Activated T-cell treated with anti-CD3 and anti-CD28 coated beads for 1 hour (primary cell): ENCODE measurements at regions not wholly inside any gene's neighbourhood (a gene's known extent, or its start where the extent isn't known, plus 50 kb on each side); places are given as distances from the start of the nearest gene placed in this dataset.
"Not testable (repeated sequence)": the region's sequence is repeated elsewhere in the genome, so short reads cannot be mapped to it uniquely, and the experiment has no call there.

Experiments used
- DNase-seq: peaks from one replicate; pipeline ENCODE4 v3.0.0-alpha.2; 2020; ENCODE audit warnings: low read depth

GRCh38 chr13:76286178-76286577 lies 600.0 kb downstream of the KCTD12 start:
- no peak for DNase-seq

DNA sequence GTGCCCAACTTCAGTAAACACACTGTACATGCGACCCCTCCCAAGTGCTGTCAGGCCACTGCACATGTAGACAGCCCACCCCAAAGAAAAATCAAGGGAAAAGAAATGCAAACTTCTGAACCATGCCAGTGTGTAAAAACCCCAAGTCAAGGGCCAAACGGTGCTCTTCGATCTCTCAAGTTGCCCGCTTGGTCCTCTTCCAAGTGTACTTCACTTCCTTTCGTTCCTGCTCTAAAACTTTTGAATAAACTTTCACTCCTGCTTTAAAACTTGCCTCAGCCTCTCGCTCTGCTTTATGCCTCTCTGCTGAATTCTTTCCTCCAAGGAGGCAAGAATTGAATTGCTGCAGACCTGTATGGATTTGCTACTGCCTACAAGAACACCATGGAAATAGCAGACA lies 600.7 kb downstream of the KCTD12 start:
- DNase-seq, result no peak

DNA sequence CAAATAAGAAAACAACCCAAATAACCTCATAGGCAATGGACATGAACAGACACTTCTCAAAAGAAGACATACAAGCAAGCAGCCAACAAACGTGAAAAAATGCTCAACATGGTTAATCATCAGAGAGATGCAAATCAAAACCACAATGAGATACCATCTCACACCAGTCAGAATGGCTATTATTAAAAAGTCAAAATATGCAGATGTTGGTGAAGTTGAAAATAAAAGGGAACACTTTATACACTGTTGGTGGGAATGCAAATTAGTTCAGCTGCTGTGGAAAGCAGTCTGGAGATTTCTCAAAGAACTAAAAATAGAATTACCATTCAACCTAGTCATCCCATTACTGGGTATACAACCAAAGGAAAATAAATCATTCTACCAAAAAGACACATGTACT lies 606.4 kb downstream of the KCTD12 start:
- DNase-seq, result not testable (repeated sequence)

GRCh38 chr13:76271728-76272232 lies 614.4 kb downstream of the KCTD12 start:
- no peak for DNase-seq

- DNase-seq, result not testable (repeated sequence)
Measured at GRCh38 chr13:76268307-76268706, 617.9 kb downstream of the KCTD12 start.

GRCh38 chr13:76267216-76267615 lies 619.0 kb downstream of the KCTD12 start:
- no peak for DNase-seq

DNA sequence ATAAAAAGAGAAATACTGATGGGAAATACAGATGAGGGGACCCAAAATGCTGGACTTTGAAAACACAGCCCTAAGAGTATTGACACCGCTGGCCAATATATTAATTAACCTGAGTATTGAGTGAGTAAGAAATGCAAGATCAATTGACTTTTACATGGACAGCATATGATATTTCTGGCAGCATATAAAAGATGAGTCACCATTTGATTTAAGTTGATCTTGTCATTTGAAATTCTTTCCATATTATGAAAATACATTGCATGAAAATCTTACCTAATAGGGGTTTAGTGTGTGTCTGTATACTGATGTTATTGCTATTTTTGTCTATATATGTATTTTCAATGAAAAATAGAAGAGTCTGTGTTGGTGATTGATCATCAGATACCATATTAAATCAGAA lies 619.6 kb downstream of the KCTD12 start:
- no peak for DNase-seq

- DNase-seq, result no peak
Measured at GRCh38 chr13:76250211-76250610, 614.1 kb downstream of the LMO7 start.

GRCh38 chr13:76245920-76246319 lies 609.8 kb downstream of the LMO7 start:
- no peak for DNase-seq

GRCh38 chr13:76245211-76245610 lies 609.1 kb downstream of the LMO7 start:
- DNase-seq, result no peak

DNA sequence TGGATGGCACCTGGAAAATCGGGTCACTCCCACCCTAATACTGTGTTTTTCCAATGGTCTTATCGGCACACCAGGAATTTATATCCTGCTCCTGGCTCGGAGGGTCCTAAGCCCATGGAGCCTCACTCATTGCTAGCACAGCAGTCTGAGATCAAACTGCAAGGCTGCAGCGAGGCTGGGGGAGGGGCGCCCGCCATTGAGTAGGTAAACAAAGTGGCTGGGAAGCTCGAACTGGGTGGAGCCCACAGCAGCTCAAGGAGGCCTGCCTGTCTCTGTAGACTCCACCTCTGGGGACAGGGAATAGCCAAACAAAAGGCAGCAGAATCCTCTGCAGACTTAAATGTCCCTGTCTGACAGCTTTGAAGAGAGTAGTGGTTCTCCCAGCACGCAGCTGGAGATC lies 607.0 kb downstream of the LMO7 start:
- not testable (repeated sequence) for DNase-seq

DNA sequence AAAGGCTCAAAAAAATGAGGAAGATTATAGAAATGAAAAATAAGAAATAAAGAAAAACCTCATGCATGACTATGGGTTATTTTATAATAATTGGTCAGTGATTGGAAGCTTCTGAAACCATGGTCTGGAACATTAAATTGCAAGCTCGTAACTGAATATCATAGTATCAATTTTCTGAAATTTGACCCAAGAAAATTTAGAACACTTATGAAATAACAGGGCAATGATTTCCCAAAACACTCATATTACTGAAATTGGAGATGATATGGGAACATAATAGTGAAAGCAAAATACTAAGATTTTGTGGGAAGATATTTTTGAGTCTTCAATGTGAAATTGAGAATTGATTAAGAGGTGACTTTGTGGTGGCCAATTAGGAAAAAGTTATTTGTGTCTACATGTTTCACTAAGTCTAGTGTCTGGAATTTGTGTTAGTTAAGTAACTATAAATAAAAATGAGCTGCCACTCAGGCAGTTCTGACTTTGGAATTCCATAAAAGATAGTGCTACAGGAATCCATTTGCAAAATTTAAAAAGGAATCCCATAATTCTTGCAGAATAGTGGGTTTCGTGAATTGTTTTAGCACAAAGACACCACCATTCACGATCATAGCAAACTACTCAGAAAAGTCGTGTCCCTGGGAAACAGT lies 603.0 kb downstream of the LMO7 start:
- no peak for DNase-seq

DNA sequence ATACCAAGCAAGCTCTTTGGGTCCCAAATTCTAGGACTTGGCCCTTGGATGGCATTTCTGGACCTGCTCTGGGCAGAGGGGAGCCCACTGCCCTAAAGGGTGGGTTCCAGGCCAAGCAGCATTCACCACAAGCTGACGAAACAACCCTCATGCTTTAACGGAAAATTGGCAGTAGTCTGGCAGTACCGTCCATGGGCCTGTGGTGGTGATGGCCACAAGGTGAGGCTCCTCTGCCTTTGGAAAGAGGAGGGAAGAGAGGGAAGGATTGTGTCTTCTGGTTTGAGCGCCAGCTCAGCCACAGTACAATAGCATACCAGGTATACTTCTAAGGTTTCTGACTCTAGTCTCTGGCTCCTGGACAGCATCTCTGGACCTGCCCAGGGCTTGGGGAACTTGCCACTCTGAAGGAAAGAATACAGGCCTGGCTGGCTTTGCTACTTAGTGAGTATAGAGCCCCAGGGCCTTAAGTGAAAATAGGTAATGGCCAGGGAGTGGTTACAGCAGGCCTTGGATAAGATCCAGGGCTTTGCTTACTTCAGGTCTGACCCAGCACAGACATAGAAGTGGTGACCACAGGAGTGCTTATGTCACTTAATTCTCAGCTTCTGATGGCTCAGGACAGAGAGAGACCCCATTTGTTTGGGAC lies 595.5 kb downstream of the LMO7 start:
- no peak for DNase-seq

- DNase-seq, result no peak
Measured at GRCh38 chr13:76229281-76229680, 593.2 kb downstream of the LMO7 start.

DNA sequence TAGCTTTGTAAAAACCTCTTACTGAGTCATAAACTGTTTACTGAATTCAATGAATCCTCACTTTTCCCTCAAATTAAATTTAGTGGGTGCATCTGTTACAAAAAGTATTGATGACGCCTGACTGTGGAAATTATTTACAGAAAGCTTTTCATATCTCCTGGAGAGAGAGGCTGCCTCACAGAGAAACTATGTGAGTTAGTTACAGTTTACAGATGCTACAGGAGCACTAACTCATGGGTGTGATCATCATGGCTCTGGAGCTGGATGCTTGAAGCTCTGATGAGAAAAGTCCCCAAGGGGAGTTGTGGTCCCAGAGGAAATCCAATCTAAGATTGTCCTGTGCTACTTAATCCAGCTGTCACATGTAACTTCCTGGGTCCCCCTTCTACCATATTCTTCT lies 590.8 kb downstream of the LMO7 start:
- DNase-seq, result no peak

- DNase-seq, result no peak
Measured at GRCh38 chr13:76225815-76226489, 589.8 kb downstream of the LMO7 start.

GRCh38 chr13:76223999-76224398 lies 587.9 kb downstream of the LMO7 start:
- no peak for DNase-seq

GRCh38 chr13:76223565-76223964 lies 587.4 kb downstream of the LMO7 start:
- no peak for DNase-seq

DNA sequence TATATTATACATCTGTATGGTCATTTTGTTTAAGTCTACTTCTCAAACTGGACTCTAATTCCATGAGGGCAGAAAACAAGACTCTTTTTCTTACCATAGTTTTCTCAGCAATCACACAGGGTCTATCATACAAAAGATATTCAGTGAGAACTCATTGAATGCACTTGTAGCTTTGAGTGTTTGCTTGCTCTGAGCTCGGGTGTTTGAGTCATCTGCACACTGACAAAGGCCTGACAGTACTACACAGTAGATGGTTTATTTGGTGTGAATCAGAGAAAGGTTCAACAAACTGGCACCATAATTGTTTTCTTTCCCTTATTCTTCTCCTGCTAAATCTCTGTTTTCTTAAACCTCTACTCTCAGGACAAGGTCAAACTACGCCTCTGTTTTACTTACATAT lies 586.4 kb downstream of the LMO7 start:
- DNase-seq, result no peak

DNA sequence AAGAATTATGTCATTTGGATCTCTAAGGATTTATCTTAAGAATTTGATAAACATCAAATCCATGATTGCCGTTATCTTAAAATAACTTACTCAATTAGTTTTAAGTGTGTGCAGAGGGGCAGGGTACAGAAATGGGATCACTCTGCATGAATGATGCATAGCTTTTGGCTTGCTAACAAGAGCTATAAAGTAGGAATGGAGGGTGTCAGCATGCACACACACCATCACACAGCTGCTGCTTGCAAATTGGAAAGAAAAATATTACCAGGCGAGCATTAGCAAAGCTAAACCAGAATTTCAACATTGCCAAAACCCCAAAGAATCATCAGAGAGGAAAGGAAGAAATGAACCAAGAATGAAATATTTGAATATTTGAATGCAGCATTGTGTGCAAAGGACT lies 580.6 kb downstream of the LMO7 start:
- no peak for DNase-seq

DNA sequence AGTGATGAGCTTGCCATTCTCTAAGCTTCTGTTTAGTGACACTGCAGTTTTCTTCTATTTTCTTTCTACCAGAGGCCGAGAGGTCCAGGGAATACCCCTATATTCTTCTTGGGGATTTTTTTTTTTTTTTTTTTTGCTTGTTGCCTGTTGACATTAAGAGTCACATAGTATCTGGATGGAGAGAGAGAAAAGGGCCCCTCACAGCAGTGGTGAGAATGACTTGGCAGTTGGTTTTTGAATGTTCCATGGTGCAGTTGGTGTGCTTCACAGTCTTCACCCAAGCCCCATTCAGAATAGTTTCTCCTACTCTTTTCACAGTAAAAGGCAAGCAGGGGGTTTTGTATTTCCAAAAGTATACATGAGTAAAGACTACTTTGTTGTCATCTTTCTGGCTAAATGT lies 577.9 kb downstream of the LMO7 start:
- no peak for DNase-seq

DNA sequence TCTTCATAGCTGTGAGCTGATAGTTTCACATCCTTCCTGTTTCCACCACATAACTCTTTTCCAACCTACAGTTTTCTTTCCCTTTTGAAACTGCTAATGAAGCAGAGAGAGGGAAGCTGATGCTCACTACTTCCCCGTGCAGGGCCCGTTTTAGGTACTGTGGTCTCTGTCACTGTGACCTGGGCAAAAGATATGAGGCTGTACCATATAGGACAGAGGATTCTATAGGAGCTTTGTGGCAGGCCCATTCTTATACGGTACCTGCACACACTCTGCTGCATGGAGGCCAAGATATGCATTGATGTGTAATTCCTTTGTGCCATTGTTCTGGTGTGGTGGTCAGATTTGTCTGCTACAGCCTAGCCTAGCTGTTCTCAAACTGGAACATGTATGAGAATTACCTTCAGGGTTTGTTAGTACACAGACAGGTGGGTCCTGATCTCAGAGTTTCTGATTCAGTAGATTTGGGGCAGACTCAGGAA lies 577.3 kb downstream of the LMO7 start:
- DNase-seq, result no peak

DNA sequence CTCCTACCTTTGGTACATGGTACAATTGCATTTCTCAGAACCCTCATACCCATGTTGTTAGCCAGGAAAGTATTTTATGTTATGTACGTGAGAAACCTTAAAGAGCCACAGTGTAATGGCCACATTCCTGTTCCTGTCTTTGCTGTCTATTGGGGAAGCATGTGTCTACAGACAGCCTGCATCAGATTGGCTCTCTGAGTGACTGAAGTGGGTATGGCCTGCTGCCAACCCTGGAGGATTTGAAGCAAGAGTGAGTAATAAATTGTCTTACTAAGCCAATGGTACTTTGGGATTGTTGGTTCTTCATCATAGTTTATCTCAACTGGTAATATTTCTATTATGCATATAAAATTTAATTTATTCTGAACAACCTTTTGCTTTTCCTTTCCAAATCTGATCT lies 574.1 kb downstream of the LMO7 start:
- no peak for DNase-seq
